UCSD-AML1 (cell line): ENCODE measurements at regions not wholly inside any gene's neighbourhood (a gene's known extent, or its start where the extent isn't known, plus 50 kb on each side); places are given as distances from the start of the nearest gene placed in this dataset.
"Not testable (repeated sequence)": the region's sequence is repeated elsewhere in the genome, so short reads cannot be mapped to it uniquely, and the experiment has no call there.

Source experiments
- DNase-seq: peaks from one replicate; lab custom pipeline; 2025; ENCODE audit not compliant: unreplicated experiment; lab: John Stamatoyannopoulos, UW

DNA sequence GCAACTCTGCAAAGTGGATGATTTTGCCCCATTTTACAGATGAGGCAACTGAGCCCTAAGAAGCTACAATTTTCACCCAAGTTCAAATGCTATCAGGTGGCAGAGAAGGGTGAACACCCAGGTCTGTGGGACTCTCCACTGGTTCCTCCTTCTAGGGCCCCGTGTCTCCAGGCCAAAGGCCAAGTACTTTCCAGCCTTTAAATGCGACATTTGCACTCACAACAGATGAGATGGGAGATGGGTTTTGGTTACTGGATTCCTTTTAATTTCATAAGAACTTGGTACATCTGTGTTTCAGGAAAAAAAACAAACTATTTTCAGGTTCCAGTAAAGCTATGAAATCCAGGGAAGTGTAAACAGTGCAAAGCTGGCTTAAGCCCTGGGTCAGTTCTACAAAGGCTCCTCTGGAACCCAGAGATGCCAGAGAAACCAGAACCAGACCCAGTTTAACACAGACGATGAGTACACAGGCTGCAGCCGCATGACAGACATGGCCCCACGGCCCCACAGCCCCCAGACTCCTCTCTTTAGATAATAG lies 361.7 kb downstream of the ANAPC1 start:
- DNase-seq, result no peak

DNA sequence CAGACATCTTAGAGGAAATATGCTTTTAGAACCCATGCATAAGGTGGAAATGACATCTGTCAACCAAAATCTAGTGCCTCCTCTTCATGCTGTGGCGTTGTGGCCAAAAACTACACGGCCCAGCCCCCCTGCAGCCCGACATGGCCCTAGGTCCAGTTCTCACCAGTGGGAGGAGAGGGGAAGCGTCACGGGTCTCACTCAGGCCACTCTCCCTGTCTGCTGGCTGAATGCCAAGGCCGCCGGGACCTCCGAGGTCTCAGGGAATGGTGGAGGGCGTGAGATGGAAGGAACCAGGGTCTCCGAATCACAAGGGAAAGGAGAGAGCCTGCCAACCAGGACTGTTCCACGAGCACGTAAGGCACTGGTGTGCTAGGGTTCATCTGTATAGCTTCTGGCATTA lies 361.0 kb downstream of the ANAPC1 start:
- DNase-seq, result no peak

DNA sequence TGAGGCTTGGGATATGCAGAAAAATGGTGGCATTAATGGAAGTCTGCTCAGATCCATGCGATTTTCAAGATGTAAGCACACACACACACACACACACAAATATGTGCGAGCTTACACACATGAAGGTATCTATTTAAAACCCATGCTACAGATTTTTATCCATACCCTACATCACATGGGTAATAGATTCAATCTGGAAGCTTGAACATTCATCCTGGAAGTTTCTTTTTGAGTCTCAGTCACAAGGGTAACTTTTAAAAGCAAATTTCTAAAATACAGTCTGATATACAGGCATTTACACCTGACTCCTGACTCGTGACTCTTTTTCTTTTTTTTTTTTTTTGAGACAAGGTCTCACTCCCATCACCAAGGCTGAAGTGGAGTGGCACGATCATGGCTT lies 359.0 kb downstream of the ANAPC1 start:
- DNase-seq, result not testable (repeated sequence)

DNA sequence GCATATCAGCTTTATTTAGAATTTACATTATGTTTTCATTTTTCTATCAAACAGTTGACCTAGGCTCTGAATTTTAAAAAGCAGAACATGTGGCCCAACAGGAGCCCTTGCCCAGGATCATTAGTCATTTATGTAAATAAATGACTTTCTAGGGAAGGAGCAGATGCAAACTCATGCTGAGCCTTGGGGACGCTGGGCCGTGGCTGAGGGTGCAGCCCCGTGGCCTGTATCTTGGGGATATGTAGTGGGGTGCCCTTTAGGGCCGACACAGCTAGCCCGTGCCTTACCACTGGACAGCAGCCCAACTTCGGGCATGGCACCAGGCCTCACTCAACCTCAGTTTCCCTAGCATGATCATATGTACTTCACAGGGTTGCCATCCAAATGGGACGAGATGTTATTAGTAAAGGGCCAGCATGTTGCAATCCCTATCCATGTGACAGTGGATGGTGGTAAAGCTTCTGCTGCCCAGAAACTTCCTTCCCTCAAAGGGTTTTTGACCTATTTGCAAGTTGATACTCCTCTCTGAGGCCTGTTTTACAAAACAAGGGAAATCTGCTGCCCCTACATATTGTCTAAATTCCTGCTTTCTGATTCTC lies 357.9 kb downstream of the ANAPC1 start:
- DNase-seq, result not testable (repeated sequence)

DNA sequence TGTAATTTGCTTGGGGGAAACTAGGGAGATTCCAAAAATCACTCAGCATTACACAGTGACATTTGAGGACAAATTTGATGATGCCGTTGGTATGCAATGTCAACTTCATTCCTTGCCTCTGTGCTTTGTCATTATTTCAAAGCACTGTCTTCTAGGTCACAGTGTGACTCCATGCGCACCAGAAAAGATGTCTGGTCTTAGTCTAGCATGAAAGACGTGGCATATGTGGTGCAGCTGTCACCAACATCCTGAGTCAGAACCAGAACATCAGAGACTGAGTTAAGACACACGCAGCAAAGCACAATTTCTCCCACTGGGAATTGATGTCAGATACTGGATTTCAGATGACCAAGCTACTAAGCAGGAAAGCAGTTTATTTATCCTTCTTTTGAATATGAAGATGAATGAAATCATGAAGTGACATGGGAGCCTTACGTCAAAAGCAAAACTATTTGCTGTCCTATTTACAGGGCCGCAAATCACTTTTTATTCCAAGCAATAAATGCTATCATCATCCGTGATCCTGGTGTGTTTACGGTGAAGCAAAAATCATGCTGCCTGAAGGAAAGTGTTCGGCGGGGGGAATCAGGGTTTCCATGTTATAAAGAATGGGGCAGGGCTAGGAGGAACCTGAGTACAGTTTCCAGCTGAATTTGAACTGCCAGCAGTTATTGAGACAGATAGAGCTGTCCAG lies 356.1 kb downstream of the ANAPC1 start:
- DNase-seq, result not testable (repeated sequence)

DNA sequence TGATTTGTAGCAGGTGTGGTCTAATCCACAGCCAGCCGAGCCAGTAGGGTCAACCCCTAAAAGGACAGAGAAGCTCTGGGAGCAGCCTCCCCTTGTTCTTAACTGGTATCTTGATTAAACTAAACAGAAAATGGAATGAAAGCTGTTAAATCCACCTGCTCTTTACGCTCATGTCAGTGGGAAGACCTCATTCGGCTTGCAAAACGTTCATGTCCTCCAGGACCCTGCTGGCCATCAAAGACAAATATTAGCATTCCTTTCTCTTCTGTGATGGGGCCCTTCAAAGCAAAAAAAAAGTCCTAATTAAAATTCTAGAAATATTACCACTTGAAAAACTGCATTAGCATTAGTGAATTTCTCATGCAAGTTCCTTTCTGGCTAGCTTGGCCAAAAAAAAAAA lies 355.0 kb downstream of the ANAPC1 start:
- not testable (repeated sequence) for DNase-seq

DNA sequence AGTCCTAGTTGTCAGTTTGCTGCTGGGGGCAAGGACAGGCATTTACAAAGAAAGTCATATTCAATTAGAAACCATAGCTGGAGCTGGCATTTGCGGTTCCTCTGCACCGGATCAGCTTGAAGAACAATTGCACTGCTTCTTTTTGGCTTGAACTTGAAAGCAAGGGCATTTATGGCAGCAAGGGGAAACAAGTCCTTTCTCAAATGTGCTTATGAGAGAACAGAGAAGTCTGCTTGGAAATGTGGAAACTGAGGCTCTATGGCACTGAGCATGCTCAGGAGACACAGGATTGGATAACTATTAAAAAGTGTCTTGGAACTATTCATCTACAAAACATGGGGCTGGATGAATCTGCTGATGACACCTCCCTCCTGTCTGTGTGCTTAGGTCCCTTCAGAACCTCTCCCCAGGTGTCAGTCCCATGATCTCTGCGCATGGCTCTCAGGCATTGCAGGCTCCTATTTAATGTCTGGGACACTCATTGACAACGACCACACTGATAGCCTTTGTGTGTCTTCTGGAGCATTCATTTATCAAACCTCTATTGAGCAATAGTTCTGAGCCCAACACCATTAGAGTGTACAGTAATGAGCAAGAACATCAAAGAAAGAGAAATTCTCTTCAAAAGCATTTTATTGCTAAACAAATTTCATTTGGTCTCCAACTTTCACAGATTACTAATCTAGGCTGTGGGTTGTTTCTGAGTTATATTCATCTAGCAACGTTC lies 353.6 kb downstream of the ANAPC1 start:
- DNase-seq, result not testable (repeated sequence)

DNA sequence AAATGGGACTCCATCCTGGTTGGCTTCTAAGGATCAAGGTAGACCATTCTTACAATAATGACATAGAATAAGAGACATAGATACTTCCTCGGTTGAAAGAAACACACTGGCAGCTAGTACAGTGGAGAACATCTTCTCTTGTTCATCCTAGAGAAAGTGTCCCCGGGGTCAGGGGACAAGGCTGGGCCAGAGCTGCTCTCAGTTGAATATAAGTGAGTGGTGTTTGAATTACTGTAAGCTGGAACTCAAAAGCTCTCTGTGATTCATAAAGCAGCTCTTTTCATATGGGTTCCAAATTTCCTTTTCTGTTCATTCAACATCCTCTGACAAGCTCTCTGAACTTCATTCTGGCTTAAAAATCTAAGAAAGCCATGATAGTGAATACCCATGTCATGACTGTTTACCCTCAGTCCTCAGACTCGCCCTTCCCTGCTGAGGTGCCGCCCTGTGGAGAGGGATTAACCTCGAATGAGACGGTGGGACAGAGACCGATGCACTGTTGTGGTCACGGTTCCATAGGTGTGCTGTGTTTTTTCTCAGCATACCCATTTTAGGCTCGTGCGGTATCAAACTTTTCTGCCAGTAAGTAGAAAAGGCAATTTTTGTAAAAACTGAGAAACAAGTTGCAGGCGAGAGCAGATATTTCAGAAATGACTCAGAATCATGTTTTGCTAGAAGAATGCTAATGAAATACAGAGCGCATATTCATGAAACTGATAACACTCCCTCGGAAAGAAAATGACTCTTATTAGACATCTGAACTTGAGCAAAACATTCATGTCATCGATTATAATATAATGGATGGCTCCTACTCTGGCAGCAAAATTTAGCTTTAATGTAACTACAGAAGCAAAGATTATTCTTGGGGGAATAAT lies 351.1 kb downstream of the ANAPC1 start:
- DNase-seq, result not testable (repeated sequence)

DNA sequence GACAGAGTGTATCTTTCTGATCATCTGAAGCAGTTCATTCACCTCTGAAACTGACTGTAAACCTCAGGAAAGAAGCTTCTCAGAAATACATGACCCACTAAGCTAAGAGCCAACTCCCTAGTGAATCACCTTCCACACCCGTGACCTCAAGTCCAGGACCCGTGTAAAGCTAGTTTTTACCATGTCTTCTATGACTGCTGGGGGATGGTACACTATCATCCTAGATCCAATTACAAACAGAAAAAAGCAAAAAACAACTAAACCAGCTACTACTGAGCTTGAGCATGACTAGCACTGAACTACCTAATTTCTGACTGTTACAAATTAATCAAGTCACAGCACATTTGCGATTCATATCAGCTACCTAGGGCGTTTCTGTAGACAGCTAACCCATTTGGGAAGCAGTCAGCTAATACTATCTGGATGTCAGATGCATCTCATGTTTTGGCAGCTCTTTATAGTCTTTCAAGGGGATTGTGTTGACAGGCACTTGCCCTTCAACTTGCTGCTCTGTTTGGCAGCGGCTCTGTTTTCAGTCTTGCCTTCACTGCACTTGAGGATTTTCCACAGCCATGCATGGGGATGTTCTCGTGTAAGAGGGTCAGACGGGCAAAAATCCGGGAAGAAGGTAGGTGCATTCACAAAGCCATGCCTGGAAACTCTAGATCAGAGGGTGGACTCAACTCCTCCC lies 350.3 kb downstream of the ANAPC1 start:
- not testable (repeated sequence) for DNase-seq

DNA sequence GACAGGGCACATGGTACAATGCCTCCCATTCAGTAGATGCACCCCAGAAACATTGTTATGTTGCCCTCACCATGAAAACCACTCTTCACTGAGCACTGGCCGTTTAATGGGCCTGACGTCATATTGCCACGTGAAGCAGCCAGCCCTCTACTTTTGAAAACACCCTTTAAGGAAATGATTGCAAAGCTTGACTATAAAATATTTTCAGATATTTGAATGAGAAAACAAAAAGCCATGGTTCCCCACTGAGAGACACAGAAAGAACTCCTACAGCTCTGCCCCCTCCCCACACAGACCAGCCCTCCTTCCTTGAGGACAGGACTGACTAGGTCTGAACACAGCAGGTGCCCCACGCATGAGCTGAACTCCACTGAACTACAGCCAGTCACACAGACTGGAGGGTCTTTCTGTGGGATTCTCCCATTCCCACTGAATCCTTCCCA lies 349.1 kb downstream of the ANAPC1 start:
- DNase-seq, result no peak

DNA sequence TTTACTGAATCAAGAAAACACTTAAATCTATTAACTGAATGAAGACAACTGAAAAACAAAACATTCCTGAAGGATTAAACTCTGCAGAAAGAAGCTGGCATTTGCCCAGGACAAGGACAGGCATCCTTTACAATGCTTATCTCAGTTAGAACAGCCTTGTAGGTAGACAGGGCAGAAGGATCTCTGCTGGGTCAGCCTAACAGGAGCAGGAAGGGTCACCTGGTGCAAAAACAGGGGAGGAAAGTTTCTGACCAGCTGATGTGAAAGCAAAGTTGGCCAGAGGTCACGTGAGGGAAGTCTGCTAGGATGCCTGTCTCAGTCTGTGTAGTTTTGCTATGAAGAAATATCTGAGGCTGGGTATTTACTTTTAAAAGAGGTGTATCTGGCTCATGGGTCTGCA lies 348.6 kb downstream of the ANAPC1 start:
- DNase-seq, result no peak

DNA sequence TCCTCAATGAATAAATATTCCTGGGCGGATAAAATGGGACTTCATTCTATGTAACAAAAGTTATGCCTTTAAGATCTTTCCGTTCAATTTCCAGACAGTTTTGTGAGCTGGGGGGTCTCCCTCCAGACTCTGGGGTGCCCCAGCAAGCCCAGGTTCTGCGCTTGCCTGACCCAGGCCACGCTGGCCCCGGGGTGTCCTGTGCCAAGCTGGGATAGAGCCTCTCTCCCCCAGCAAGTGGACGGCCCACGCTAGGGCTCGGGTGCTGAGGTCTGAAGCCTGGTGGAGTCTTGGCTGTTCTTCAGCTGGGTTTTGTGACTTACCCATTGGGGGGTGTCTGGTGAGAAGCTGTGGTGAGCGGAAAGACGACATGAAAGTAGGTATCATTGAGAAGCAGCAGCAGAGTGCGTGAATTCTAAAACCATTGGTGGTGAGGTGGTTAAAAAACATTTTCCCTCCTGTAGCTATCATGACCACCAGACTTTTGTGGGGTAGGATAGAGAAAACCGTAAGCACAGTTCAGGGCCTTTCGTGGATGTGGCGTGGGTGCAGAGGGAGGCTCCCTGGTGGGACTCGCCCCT lies 346.8 kb downstream of the ANAPC1 start:
- DNase-seq, result no peak

DNA sequence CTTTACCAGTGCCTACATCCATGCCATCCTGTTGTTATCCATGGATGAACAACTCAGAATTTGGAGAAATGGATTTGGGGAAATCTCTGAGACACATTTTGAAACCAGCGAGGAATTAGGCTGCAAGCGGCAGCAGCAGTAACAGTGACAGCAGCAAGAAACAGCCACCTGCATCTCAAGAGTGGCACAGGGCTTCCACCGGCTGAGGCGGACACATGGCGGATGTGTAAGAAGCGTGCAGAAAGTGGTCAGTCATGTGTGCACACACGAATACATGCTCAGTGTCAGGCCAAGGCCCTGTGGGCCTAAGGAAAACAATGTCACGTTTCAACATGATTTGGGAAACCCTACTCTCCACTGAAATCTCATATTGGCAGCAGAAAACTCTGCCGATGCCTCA lies 344.0 kb downstream of the ANAPC1 start:
- DNase-seq, result not testable (repeated sequence)

DNA sequence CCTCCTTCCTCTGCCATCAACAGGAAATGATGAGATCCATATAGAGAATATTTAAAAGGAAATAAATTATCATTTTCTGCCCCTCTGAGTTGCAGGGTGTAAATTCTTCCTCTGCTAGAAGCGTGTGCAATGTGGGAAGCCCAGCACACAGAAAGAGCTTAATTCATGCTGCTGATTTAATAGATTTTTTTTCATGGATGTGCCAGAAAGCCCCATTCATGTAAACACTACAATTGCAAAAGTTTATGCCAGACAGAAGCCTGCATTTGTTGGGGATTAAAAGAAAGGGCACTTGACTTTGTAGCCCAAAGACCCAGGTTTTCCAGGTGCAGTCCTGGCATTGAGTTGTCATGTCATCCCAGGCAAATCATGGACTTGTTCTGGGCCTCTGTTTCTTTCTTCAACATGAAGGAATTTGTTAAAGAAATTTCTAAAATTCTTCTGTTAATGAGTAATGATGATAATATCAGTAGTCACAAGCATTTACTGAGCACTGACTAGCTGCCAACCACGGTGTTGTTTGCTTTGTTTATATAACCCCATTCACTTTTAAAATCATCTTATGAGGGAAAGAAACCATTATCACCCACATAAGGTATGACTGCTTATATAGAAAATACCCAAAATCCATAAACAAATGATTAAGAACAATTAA lies 341.7 kb downstream of the ANAPC1 start:
- not testable (repeated sequence) for DNase-seq

DNA sequence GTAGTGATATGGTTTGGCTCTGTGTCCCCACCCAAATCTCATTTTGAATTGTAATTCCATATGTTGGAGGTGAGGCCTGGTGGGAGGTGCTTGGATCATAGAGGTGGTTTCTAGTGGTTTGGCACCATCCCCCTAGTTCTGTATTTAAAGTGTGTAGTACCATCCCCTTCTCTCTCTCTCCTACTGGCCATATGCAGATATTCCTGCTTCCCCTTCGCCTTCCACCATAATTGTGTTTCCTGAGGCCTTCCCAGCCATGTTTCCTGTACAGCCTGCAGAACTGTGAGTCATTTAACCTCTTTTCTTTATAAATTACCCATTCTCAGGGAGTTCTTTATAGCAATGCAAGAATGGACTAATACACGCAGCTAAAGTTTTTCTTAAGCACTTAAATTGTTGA lies 340.0 kb downstream of the ANAPC1 start:
- DNase-seq, result not testable (repeated sequence)

DNA sequence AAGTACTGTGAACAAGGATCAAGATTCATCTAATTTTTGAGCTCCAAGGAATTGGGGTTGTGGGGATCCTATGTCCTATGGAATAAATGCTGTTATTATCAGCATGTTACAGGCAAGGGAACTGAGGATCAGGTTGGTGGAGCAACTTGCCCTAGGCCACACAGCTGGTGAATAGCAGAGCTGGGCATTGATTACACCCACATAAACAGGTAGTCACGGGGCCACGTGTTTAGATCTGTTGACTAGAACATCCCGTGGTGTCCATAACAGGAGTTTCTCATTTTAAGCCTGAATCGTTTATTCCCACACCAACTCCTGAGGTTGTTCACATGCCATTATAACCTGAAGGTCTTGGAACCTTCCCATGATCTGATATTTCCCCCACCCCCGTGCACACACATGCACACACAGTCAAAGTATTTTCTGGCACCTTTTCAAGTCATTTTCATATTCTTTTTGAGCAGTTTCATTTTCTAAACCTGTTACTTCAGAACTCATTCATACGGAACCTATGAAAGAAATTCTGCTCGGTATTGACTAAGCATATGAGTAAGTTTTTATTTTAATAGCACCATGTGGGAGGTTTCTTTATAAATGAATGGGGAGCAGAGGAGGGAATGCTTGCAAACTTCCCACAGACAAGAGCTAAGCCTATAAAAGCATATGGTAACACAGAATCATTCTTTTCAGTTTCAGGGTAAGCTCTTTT lies 338.1 kb downstream of the ANAPC1 start:
- DNase-seq, result not testable (repeated sequence)

DNA sequence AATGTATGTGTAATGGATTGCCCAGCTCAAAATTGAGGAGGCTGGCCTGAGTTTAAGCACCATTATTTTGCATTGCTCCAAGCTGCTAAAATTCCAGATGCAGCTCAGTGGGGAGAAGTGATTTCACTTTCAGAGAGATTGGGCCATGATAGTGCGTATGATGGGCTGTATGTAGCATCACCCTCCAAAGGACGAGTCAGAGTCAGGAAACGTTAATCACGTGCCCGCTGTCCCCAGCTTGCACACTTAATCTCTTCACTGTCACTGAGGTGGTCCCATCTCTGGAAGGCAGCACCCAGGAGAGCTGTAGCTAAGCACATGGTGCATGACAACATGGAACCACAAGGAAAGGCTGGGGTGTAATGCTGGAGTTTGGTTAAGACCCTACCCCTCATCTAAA lies 337.4 kb downstream of the ANAPC1 start:
- not testable (repeated sequence) for DNase-seq

DNA sequence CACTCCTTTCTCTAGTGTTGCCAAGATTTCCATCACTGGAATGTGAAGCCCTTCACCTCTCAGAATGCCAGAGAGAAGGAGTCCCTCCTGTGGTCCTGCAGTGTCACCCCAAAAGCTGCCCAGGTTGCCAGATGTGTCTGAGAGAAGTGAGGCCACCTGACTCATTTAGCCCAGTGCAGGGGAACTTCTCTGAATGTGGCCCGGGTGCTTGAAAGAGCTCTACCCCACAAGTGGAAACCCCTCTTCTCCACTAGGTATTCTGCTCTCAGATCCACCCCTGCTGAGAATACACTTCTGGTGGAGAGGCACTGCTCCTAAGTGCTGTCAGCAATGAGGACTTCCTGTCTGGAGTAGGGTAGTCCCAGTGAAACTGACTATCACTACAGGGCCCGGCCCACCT lies 334.8 kb downstream of the ANAPC1 start:
- DNase-seq, result not testable (repeated sequence)

DNA sequence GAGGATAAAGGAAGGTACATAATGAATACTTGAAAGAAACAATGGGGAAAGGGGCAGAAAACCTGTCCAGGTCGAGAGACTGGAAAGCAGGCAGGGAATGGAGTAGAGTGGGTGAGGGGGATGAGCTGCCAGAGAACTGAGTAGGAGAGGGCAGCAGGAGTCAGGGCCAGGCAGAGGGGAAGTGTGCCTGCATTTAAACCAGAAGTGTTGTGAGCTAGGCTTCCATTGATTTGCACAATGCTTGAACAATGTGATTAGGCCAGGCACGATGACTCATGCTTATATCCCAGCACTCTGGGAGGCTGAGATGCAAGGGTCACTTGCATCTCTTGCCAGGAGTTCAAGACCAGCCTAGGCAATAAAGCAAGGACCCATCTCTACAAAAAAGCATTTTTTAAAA lies 332.6 kb downstream of the ANAPC1 start:
- DNase-seq, result not testable (repeated sequence)
